ENCODE measurements at regions not wholly inside any gene's neighbourhood (a gene's known extent, or its start where the extent isn't known, plus 50 kb on each side); places are given as distances from the start of the nearest gene placed in this dataset.

DNA sequence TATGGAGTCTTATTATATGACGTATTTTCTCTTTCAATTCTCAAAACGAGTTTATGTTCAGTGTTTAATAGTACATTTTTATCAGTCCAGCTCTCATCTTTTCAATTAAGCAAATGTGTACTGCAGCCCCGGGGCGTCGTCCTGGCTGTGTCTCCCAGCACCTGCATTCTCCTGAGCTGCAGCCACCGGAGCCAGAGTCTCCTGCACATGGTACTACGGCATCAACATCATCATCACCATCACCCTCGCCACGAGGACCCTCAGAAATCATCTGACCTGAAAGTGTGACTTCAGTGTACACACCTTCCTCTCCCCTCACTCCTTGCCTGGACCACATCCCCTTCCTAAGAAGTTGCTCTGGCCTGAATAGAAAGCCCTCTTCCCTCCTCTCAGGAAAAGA is 267.7 kb upstream of the ARID1B start:
- H3K4me1 Mint-ChIP-seq: peaks cover 8% of the 10 kb centered on the region
- ATAC-seq: no peak
- H3K27me3 Mint-ChIP-seq: peaks cover 7% of the 10 kb centered on the region
- H3K9me3 Mint-ChIP-seq (ENCODE audit: low read depth): no peaks in the 10 kb centered on the region
- CTCF ChIA-PET: no interaction called here
- H3K36me3 Mint-ChIP-seq (ENCODE audit: low read depth): no peaks in the 10 kb centered on the region
- no peak for DNase-seq
- no peak overlapping the region for H3K27ac Mint-ChIP-seq
- POLR2A ChIA-PET: no interaction called here
- H3K4me3 Mint-ChIP-seq: no peak overlapping the region
- intact Hi-C loops (cut with DNase I, micrococcal nuclease): no loop called here

- Mint-ChIP-seq H3K27ac (no peak overlapping the region), H3K27me3 (peaks cover 7% of the 10 kb centered on the region), H3K4me1 (peaks cover 8% of the 10 kb centered on the region), H3K9me3 (ENCODE audit: low read depth) (no peaks in the 10 kb centered on the region), H3K36me3 (ENCODE audit: low read depth) (no peaks in the 10 kb centered on the region), H3K4me3 (no peak overlapping the region)
- POLR2A ChIA-PET: no interaction called here
- intact Hi-C loops (cut with DNase I, micrococcal nuclease): no loop called here
- CTCF ChIA-PET: no interaction called here
- peak; percentile 25 for DNase-seq
- peak; percentile 72 for ATAC-seq
Measured at GRCh38 chr6:156508923-156509322, 268.3 kb upstream of the ARID1B start.

DNA sequence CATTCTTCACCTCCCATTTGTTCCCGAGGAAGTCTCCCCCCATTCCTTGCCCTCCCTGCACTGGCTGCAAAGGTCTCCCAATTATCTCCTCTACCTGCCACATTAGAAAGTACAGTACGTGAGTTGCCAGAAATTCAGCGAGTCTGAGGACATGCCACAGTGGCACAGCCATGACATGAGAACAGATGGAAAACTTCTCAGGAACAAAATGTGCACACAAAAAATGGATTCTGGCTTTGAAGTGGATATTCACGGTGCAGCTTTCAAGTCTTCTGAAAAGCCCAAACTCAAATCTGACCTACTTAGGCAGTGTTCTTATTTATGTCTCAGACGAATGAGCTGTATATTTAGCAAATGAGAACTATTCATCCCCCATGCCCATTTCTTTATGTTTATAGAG is 269.1 kb upstream of the ARID1B start:
- DNase-seq: no peak
- no peak for ATAC-seq
- H3K36me3 Mint-ChIP-seq (ENCODE audit: low read depth): no peaks in the 10 kb centered on the region
- intact Hi-C loops (cut with DNase I, micrococcal nuclease): no loop called here
- POLR2A ChIA-PET: no interaction called here
- peaks cover 7% of the 10 kb centered on the region for H3K27me3 Mint-ChIP-seq
- no peak overlapping the region for H3K27ac Mint-ChIP-seq
- H3K9me3 Mint-ChIP-seq (ENCODE audit: low read depth): no peaks in the 10 kb centered on the region
- peaks cover 8% of the 10 kb centered on the region for H3K4me1 Mint-ChIP-seq
- H3K4me3 Mint-ChIP-seq: no peak overlapping the region
- CTCF ChIA-PET: interaction anchor here (0.9 kb wide), 1 partner anchor 116 kb away, joined by 3 read pairs; no protein-coding TSS in a partner anchor

- Mint-ChIP-seq H3K27me3 (peaks cover 7% of the 10 kb centered on the region), H3K4me1 (peaks cover 8% of the 10 kb centered on the region), H3K27ac (no peak overlapping the region), H3K36me3 (ENCODE audit: low read depth) (no peaks in the 10 kb centered on the region), H3K9me3 (ENCODE audit: low read depth) (no peaks in the 10 kb centered on the region), H3K4me3 (no peak overlapping the region)
- ChIA-PET POLR2A (no interaction called here), CTCF (interaction anchor here (0.9 kb wide), 1 partner anchor 115 kb away, joined by 3 read pairs; no protein-coding TSS in a partner anchor)
- DNase-seq: no peak
- intact Hi-C loops (cut with DNase I, micrococcal nuclease): no loop called here
- no peak for ATAC-seq
Measured at GRCh38 chr6:156507656-156508055, 269.5 kb upstream of the ARID1B start.

DNA sequence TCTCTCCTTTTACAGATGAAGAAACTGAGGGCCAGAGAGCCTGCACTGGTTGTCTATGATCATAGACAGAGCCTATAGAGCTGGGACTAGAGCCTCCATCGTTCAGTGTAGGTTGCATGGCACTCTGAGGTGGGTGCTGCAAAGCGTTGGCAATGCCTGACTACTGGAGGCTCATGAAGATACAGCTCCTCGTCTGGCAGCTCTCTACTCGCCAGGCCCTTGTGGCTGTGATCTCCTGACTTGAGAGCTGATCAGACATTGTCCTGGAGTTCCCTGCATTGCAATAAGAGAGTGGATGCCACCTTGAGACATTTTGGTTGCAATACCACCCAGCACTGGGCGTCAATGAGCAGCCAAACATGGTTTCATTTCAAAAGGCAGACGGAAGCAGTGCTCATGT is 270.1 kb upstream of the ARID1B start:
- Mint-ChIP-seq H3K4me3 (no peak overlapping the region), H3K27ac (no peak overlapping the region), H3K36me3 (ENCODE audit: low read depth) (no peaks in the 10 kb centered on the region), H3K4me1 (peaks cover 8% of the 10 kb centered on the region), H3K9me3 (ENCODE audit: low read depth) (no peaks in the 10 kb centered on the region), H3K27me3 (peaks cover 7% of the 10 kb centered on the region)
- intact Hi-C loops (cut with DNase I, micrococcal nuclease): no loop called here
- ATAC-seq: no peak
- CTCF ChIA-PET: interaction anchor here (0.7 kb wide), 1 partner anchor 346 kb away, joined by 3 read pairs; no protein-coding TSS in a partner anchor
- POLR2A ChIA-PET: no interaction called here
- no peak for DNase-seq

DNA sequence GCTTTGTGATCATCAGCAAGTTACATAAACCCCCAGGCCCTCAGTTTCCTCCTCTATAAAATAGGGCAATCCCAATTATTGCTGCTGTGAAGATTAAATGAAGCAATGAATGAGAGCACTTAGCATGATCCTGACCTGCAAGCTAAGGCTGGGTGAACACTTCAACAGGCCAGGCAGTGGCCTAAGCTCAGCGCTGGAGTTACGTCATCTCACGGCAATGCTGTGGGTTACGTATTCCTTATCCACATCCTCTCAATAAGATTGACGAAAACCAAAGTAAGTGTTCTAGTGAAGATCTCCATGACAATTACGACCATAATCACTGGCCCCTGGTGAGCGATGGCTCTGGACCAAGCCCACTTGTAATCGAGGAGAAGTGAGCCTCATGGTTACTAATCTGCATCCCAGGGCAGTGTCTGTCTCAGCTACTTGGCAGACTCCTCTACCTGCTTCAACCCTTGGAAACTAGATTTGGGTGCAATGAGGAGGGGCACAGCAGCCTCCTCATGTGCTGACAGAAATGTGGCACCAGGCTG is 274.1 kb upstream of the ARID1B start:
- POLR2A ChIA-PET: no interaction called here
- H3K36me3 Mint-ChIP-seq (ENCODE audit: low read depth): no peaks in the 10 kb centered on the region
- no peak for ATAC-seq
- CTCF ChIA-PET: no interaction called here
- intact Hi-C loops (cut with DNase I, micrococcal nuclease): no loop called here
- H3K27ac Mint-ChIP-seq: no peak overlapping the region
- H3K4me1 Mint-ChIP-seq: no peaks in the 10 kb centered on the region
- no peak overlapping the region for H3K4me3 Mint-ChIP-seq
- peaks cover 10% of the 10 kb centered on the region for H3K9me3 Mint-ChIP-seq (ENCODE audit: low read depth)
- peaks cover 1% of the 10 kb centered on the region for H3K27me3 Mint-ChIP-seq
- DNase-seq: no peak

- H3K27me3 Mint-ChIP-seq: no peaks in the 10 kb centered on the region
- ChIA-PET POLR2A (no interaction called here), CTCF (no interaction called here)
- DNase-seq: no peak
- no peaks in the 10 kb centered on the region for H3K4me1 Mint-ChIP-seq
- H3K36me3 Mint-ChIP-seq (ENCODE audit: low read depth): no peaks in the 10 kb centered on the region
- intact Hi-C loops (cut with DNase I, micrococcal nuclease): no loop called here
- H3K9me3 Mint-ChIP-seq (ENCODE audit: low read depth): peaks cover 10% of the 10 kb centered on the region
- H3K27ac Mint-ChIP-seq: no peak overlapping the region
- ATAC-seq: no peak
- H3K4me3 Mint-ChIP-seq: no peak overlapping the region
Measured at GRCh38 chr6:156497618-156498017, 279.6 kb upstream of the ARID1B start.

DNA sequence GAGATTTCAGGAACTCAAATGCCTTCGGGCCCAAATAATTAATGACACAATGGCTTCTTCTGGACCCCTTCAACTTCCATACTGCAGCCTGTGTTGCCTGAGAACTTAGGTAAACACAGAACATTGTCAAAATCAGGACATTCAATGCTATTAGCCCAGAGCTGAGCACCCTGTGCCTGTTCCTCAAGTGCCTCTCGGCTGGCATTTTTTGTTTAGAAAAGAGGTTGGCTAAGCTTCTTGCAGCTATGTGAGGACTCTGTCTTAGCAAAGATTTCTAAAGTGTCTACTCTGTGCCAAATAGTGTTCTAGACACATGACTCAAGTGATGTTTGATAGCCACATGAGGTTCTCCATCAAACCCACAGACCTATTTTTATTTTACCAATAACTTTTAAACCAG is 289.3 kb upstream of the ARID1B start:
- no peak for DNase-seq
- H3K27me3 Mint-ChIP-seq: no peaks in the 10 kb centered on the region
- intact Hi-C loops (cut with DNase I, micrococcal nuclease): no loop called here
- CTCF ChIA-PET: interaction anchor here (0.7 kb wide), 1 partner anchor 51 kb away, joined by 3 read pairs; no protein-coding TSS in a partner anchor
- H3K27ac Mint-ChIP-seq: no peak overlapping the region
- H3K4me3 Mint-ChIP-seq: no peak overlapping the region
- H3K9me3 Mint-ChIP-seq (ENCODE audit: low read depth): peaks cover 6% of the 10 kb centered on the region
- ATAC-seq: no peak
- H3K4me1 Mint-ChIP-seq: no peaks in the 10 kb centered on the region
- POLR2A ChIA-PET: no interaction called here
- H3K36me3 Mint-ChIP-seq (ENCODE audit: low read depth): no peaks in the 10 kb centered on the region

- Mint-ChIP-seq H3K9me3 (ENCODE audit: low read depth) (peaks cover 6% of the 10 kb centered on the region), H3K27ac (no peak overlapping the region), H3K27me3 (no peaks in the 10 kb centered on the region), H3K36me3 (ENCODE audit: low read depth) (no peaks in the 10 kb centered on the region), H3K4me1 (no peaks in the 10 kb centered on the region), H3K4me3 (no peak overlapping the region)
- intact Hi-C loops (cut with DNase I, micrococcal nuclease): no loop called here
- ATAC-seq (no peak), DNase-seq (no peak)
- CTCF ChIA-PET: no interaction called here
- POLR2A ChIA-PET: no interaction called here
Measured at GRCh38 chr6:156485150-156485549, 292.0 kb upstream of the ARID1B start.

GRCh38 chr6:156474507-156475120 is 302.6 kb upstream of the ARID1B start:
- H3K27me3 Mint-ChIP-seq: peaks cover 2% of the 10 kb centered on the region
- DNase-seq (peak; percentile 36), ATAC-seq (peak; percentile 83)
- H3K4me1 Mint-ChIP-seq: peaks cover 10% of the 10 kb centered on the region
- intact Hi-C loops (cut with DNase I, micrococcal nuclease): no loop called here
- CTCF ChIA-PET: no interaction called here
- H3K9me3 Mint-ChIP-seq (ENCODE audit: low read depth): no peaks in the 10 kb centered on the region
- no peaks in the 10 kb centered on the region for H3K36me3 Mint-ChIP-seq (ENCODE audit: low read depth)
- no peak overlapping the region for H3K27ac Mint-ChIP-seq
- POLR2A ChIA-PET: no interaction called here
- no peak overlapping the region for H3K4me3 Mint-ChIP-seq

DNA sequence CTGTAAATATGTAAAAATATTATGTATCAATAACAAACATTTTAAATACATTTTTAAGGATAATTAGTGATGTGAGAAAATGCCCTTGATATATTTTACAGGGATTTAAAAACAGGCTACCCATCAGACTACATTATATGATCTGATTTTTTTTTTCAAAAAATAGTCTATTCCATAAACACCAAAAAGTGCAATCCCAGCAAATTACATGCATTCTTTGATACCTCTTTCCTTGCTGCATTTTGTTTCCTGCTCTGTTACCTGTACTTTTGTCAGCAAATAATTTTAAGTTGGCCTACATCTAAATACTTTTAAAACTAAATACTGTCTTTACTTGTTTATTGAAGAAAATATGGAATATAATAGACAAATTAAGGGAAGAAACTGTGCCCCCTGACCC is 306.2 kb upstream of the ARID1B start:
- POLR2A ChIA-PET: no interaction called here
- CTCF ChIA-PET: no interaction called here
- peaks cover 10% of the 10 kb centered on the region for H3K4me1 Mint-ChIP-seq
- no peak for ATAC-seq
- intact Hi-C loops (cut with DNase I, micrococcal nuclease): no loop called here
- DNase-seq: no peak
- no peak overlapping the region for H3K27ac Mint-ChIP-seq
- H3K36me3 Mint-ChIP-seq (ENCODE audit: low read depth): no peaks in the 10 kb centered on the region
- H3K27me3 Mint-ChIP-seq: peaks cover 2% of the 10 kb centered on the region
- H3K4me3 Mint-ChIP-seq: no peak overlapping the region
- H3K9me3 Mint-ChIP-seq (ENCODE audit: low read depth): no peaks in the 10 kb centered on the region

DNA sequence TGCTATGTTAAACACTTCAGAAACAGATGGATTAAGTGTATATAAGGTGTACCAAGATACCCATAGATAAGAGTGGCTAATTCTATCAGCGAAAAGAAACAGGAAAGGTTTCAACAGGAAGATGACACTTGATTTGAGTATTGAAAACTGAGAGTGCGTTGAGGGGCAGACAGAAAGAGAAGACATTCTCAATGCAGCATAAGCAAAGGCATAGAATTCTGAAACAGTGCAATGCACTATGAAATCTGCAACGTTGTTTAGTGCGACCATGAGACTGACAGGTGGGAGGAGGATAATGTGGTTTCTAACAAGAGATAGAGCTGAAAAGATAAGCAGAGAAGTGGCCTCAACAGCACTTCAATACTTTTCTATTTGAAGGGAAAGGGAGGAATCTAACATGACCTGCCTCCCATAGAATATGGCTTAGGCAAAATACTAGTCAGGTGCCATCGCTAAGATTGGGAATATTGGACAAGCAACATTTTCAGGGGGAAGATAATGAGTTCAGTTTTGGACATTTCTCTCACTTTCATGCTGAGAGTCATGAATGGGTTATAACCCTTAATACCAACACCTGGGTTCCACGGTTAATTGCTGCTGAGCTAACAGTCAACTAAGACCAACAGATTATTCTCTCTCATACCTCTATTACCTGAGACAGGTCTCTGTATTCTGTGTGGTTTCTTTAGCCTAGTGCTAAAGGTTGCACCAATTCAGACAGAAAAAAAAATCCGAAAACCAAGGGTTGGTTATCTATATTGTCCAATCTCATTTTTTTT is 312.9 kb upstream of the ARID1B start:
- Mint-ChIP-seq H3K36me3 (ENCODE audit: low read depth) (no peaks in the 10 kb centered on the region), H3K27me3 (peaks cover 5% of the 10 kb centered on the region), H3K4me1 (peaks cover 3% of the 10 kb centered on the region), H3K27ac (no peak overlapping the region), H3K4me3 (no peak overlapping the region), H3K9me3 (ENCODE audit: low read depth) (no peaks in the 10 kb centered on the region)
- ChIA-PET POLR2A (interaction anchor here (0.8 kb wide), 1 partner anchor 348 kb away, joined by 3 read pairs; no protein-coding TSS in a partner anchor), CTCF (interaction anchor here (1.1 to 1.5 kb wide), 2 partner anchors 13 to 15 kb away, joined by 3 to 5 read pairs; no protein-coding TSS in a partner anchor)
- intact Hi-C loops (cut with DNase I, micrococcal nuclease): no loop called here
- no peak for ATAC-seq
- DNase-seq: no peak
